CD1c-positive myeloid dendritic cell (primary cell): ENCODE measurements at regions not wholly inside any gene's neighbourhood (a gene's known extent, or its start where the extent isn't known, plus 50 kb on each side); places are given as distances from the start of the nearest gene placed in this dataset.

Experiments used
- DNase-seq: peaks from one replicate; pipeline ENCODE4 v3.0.0-alpha.2; 2016; ENCODE audit errors: extremely low spot score

GRCh38 chr10:78754269-78755062, 314.3 kb upstream of the ZMIZ1 start:
- DNase-seq, result peak; percentile 28

DNA sequence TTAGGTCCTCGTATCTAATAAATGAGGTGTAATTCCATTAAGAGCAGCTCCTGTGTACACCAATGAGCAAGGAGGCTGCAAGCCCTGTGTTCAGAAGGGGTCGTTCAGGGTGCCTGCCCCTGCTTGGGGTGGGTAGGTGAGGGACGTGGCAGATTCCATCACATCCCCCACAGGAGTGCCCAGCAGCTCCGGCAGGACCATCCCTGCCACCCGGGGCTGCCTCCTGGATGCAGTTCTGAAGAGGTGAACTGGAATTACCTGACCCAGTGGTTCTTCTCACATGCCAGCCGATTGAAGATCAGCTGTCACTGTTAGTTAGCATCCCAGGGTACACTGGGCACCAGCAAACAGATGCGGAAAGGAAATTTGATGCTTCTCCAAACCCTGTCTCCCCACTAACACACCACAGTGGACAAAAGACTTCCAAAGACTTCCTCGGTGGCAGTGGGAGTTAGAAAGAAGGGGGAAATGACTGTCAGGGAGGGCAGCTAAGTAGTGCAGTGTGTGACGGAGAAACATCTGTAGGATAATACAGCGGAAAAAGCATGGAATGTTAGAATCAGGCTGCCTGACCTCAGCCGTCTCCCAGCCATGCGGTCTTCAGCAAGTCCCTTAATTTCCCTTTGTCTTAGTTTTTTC, 313.6 kb upstream of the ZMIZ1 start:
- DNase-seq, result no peak

GRCh38 chr10:78755877-78756455, 312.8 kb upstream of the ZMIZ1 start:
- no peak for DNase-seq

DNA sequence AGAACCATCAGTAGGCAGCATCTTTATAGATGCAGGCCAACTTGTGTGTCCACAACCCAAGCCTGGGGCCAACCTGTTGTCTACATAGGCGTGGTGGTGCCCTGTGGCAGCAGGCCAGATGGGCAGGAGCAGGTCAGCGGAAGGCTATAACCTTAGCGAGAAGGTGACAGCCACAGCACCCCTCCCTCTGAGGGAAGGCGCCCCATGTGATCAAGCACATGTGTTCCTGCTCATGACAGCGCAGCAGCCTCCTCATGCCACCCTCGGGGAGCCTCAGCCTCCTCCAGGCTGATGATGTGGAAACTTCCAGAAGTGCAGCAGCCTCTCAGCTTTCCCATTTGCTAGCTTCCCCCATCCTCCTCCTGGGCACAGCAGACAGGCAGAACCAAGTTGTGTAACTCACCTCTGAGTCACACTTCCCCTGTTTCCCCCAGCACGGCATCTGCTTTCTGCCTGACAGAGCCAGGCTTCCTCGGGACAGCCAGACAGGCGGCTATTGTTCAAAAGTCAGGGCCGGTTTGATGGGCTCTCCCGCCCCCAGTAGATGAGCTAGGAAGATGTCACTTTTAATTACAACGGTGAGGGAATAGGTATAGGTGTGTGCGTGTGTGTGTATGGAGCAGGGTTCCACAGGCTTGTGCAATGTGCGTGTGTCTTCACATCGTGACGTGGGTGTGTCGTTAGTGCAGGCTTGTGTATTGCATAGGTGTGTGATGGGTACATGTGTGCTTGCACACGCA, 312.0 kb upstream of the ZMIZ1 start:
- DNase-seq, result peak; percentile 96

DNA sequence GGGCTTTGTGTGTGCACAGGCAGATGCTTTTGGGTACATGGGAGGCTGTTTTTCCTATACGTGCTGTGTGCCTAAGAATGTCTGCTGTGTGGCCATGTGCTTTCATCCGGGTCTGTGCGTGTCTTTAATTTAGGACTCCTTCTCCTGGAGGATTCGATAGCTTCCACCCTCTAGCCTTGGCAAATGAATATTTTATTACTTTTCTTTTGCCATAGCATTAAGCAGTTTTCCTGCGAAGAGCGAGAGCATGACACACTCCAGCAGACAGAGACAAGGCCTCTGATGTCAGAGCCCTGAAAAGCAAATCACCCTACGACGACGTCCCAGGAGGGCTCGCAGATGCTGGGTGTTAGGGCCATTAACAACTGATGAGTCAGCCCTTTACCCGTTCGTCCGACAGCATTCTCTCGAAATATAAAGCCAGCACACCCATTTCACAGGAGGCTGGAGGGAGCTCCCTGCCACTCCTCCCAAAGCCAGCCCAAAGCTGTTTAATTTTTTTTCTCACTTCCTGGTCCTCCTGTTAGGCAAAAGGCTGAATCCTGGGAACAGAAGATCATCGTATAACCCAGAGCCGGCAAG, 311.3 kb upstream of the ZMIZ1 start:
- DNase-seq, result peak; percentile 26

GRCh38 chr10:78758176-78758575, 310.6 kb upstream of the ZMIZ1 start:
- no peak for DNase-seq

- DNase-seq, result peak; percentile 18
These were observed 309.2 kb upstream of the ZMIZ1 start for GRCh38 chr10:78759456-78760120.

- DNase-seq, result no peak
These were observed 308.1 kb upstream of the ZMIZ1 start for GRCh38 chr10:78760463-78761310.

DNA sequence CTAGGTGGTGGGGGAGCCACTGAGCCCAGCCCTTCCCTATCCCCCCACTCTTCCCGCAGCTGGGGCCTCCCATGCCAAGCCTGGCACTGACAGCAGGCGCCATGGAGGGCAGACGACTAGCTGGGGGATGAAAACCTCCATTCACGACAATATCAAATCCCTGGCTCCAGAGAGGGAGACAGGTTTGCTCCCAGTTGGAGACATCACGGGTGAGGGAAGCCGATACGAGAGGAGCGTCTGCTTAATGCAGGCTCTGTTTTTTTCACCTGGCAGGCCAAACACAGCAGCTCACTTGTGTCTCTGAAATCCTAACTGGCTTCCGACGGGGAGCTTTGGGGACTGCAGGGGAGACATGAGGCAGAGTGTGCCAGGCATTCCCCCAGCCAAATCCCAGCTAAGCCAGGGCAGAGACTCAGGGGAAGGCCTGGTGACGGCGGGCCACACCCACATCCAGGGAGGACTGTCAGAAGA, 307.4 kb upstream of the ZMIZ1 start:
- DNase-seq, result no peak

DNA sequence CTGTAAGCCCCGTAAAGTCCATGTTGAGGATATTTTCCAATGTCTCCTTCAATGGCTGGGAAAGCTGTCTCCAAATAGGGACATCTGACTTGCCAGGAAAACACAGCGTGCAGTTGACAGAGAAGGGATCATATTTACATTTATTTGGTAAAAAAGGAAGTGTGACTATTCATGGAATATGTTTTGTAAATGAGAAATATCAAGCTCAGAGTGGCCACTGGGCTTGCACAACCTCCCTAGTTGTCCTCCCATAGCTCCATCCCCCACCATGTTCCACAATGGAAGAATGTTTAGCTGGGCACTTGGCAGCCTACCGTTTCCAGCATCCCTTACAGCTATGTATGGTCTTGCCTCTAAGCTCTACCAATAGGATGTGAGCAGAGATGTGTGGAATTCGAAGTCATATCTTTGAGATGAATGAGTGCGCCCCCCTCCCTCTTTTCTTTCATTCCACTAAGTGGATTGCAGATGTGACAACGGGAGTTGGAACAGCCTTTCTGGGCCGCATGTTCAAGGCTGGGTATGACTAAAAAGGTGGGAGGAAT, 306.6 kb upstream of the ZMIZ1 start:
- DNase-seq, result peak; percentile 50

- no peak for DNase-seq
These were observed 305.5 kb upstream of the ZMIZ1 start for GRCh38 chr10:78763234-78763633.

- peak; percentile 82 for DNase-seq
These were observed 304.9 kb upstream of the ZMIZ1 start for GRCh38 chr10:78763651-78764395.

DNA sequence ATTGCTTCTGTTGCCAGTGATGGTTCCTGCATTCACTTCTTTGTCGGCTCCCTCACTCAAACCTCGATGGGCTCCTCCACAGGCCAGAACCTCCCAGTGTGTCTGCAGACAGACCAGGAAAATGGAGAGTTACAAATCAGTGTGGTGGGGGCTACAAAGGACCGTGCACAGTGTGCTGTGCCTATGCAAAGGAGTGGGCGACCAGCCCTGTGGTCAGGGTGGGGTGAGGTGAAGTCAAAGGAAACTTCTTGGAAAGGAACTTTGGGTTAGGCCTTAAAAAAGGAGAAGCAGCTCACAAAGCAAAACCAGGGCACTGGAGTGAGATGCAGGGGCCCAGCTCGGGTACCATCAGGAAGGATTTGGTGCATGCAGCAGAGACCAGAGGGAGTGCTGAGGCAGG, 304.3 kb upstream of the ZMIZ1 start:
- DNase-seq, result peak; percentile 77

DNA sequence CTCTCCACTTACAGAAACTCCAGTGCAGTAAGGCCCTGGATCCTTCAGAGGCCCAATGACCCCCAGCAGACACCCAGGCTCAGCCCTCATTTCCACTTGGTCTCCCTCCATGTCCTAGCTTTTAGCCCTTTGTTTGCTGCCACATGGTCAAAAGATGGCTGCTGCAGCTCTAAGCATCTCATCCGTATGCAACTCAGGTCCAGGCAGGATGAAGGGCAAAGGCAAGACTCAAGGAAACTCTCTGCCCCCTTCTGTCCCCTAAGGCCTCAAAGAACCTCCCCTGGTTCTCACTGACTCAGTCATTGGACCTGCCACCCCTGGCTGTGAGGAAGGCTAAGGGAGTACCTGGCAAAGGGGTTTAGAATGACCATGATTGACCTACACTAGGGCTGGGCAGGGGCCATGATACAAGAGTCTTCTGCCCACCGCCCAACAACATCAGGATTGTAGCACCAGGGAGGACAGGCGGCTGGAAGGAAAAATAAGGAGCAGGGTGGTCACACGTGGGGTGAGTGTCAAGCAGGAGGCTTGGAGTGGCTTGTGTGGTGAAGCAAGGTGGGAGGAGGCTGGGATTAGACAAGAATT, 303.8 kb upstream of the ZMIZ1 start:
- DNase-seq, result no peak

DNA sequence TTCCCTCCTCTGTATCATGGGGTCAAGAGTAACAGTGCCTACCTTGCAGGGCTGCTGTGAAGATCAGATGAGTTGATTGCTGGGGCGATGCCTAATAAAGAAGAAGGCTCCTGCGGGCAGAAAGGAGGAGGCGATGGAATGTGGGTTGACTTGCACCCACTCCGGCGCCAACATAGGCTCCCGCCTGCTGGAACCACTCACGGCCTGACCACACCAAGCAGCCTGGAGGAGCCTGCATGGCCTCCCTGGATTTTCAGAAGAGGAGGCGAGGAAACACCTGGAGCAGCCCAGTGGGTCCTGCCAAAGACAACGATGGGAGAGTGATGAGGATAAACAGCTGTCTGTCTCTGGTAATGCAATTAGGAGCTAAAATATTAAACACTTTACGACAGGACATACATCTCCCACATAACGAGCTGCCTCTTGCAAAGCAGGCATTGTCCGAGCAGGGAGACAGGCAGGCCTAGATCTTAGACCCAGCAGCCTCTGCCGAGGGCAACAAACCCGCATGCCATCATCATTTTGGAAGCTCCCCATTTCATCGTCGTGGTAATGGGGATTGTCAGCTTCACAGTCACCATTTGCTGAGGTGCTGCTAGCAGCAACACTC, 302.9 kb upstream of the ZMIZ1 start:
- no peak for DNase-seq

GRCh38 chr10:78766603-78767002, 302.2 kb upstream of the ZMIZ1 start:
- DNase-seq, result no peak

DNA sequence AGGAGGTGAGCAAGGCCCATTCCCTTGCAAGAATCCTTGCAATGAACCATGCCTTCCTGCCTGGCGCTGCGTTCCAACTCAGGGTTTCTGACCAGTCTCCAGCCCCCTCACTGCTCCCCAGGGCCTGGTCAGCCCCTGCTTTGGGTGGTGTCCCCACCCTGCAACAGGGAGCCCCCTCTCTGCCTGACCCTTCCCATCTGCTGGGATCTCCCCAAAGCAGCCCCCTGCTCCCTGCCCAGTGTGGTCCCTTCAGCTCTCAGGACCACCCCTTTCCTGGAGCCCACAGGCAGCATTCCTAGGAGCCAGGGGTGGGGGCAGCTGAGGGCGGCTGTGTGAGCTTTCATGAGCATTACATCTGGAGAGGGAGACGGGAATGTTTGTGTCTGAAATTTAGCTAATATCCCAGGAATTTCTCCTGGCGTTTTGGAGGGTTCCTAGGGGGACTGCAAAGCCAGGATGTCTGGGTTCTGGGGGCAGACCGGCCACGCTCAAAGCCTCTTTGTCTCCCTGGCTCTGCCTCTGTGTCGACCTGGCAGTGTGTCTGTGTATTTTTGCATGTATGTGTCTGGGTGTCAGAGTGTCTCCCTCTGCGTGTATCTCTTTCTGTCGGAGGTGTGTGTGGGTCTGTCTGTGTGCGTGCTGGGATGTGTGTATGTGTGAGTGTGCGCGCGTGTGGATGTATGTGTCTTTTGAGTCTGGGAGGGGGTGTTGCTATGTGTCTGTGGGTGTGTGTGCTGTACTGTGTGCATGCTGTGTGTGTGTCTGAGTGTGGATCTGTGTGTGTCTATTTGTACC, 300.5 kb upstream of the ZMIZ1 start:
- DNase-seq, result no peak

- peak; percentile 42 for DNase-seq
These were observed 299.9 kb upstream of the ZMIZ1 start for GRCh38 chr10:78768876-78769275.
